Left lung (tissue), 4 donors: ENCODE measurements at regions not wholly inside any gene's neighbourhood (a gene's known extent, or its start where the extent isn't known, plus 50 kb on each side); places are given as distances from the start of the nearest gene placed in this dataset.

Source experiments
- ATAC-seq: fragments of 200-7000 bp; cut with Tn5 transposase; one replicate; pipeline ENCODE4 v1.9.1; 2020; ENCODE audit warnings: moderate library complexity
- DNase-seq, 4 donors: peaks; one replicate each; pipeline ENCODE4 v3.0.0-alpha.2; 2013 to 2020
- H3K27ac ChIP-seq, 2 donors: fragments of 200-600 bp; sonication (generic) in 1 of 2; one replicate each; pipeline versions ENCODE4 v1.5.0 to v1.8.0; 2020 to 2021
- H3K27me3 ChIP-seq, 2 donors: fragments of 200-600 bp; sonication (generic) in 1 of 2; one replicate each; pipeline versions ENCODE4 v1.5.0 to v1.8.0; 2020 to 2021
- H3K36me3 ChIP-seq, 2 donors: fragments of 200-600 bp; sonication (generic) in 1 of 2; one replicate each; pipeline versions ENCODE4 v1.5.0 to v1.8.0; 2020 to 2021
- H3K4me1 ChIP-seq, 2 donors: fragments of 200-600 bp; one replicate each; pipeline ENCODE4 v1.8.0; 2021
- H3K4me3 ChIP-seq, 2 donors: fragments of 200-600 bp; sonication (generic) in 1 of 2; one replicate each; pipeline versions ENCODE4 v1.5.0 to v1.8.0; 2020 to 2021; ENCODE audit warnings: mild to moderate bottlenecking in 1 of 2
- H3K9me3 ChIP-seq, 2 donors: fragments of 200-600 bp; sonication (generic) in 1 of 2; one replicate each; pipeline versions ENCODE4 v1.5.0 to v1.8.0; 2020 to 2021
- intact Hi-C, 2 donors: fragments of 100-400 bp; cut with DNase I; formaldehyde crosslinking; loops; one replicate each; pipeline versions ENCODE4 v1.11.2 to v1.14.2; 2022
- TF ChIP-seq, protein P1 (sequence below), 2 donors: fragments of 200-600 bp; sonication (generic) in 1 of 2; IDR thresholded peaks; one replicate each; pipeline versions ENCODE4 v1.5.0 to v1.8.0; 2021; ENCODE audit warnings: antibody characterized with exemption in 2 of 2
- donor health status: DM: no; HTN: yes; CAD: no.
- donor health status: DM: no; HTN: no; CAD: no.

DNA sequence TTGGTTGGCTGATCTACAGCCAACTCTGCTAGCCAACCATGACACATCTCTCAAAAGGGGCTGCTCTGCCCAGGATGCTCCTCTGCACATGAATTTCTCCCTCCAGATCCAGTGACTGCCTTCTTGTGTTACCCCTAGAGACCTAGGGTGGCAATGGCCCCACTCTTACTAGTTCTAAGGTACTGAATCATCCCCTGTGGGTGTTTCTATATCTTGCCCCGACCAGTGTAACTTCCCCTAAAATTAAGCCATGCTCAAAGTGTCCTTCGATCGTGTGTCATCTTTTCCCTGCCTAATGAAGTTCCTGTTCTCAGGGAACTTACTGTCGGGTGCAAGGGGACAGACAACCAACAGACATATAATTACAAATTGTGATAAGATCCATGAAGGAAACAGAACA lies 113.3 kb downstream of the FAM76B start:
- DNase-seq (no peak), ATAC-seq (no peak)
- TF ChIP-seq, protein P1, sequence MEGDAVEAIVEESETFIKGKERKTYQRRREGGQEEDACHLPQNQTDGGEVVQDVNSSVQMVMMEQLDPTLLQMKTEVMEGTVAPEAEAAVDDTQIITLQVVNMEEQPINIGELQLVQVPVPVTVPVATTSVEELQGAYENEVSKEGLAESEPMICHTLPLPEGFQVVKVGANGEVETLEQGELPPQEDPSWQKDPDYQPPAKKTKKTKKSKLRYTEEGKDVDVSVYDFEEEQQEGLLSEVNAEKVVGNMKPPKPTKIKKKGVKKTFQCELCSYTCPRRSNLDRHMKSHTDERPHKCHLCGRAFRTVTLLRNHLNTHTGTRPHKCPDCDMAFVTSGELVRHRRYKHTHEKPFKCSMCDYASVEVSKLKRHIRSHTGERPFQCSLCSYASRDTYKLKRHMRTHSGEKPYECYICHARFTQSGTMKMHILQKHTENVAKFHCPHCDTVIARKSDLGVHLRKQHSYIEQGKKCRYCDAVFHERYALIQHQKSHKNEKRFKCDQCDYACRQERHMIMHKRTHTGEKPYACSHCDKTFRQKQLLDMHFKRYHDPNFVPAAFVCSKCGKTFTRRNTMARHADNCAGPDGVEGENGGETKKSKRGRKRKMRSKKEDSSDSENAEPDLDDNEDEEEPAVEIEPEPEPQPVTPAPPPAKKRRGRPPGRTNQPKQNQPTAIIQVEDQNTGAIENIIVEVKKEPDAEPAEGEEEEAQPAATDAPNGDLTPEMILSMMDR (IDR thresholded peaks at IDR 0.05): no peak
- Histone ChIP-seq H3K27ac (no peak overlapping the region), H3K36me3 (no peaks in the 10 kb centered on the region), H3K27me3 (no peaks in the 10 kb centered on the region), H3K4me3 (no peak overlapping the region), H3K4me1 (peaks cover 13% of the 10 kb centered on the region in 2 donors), H3K9me3 (no peaks in the 10 kb centered on the region)
- intact Hi-C loops: no loop called here

DNA sequence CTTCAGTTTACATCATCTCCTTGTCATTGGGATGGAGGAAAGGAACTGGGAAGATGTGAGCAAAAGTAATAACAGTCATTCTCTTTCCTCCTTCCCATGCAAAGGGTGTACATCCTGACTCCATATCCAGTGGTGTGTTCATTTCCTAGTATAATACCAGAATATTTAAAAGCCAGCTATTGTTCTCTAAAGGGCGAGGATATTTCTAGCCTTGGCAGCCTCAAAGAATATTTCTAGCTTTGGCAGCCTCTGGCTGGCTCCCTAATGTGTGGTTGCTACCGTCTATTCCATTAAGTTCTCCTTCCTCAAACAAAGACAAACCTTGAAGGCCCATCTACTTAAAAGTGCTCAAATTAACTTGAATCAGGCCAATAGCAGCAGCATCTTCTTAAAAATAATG lies 114.0 kb downstream of the FAM76B start:
- Histone ChIP-seq H3K4me1 (peaks cover 7 to 8% of the 10 kb centered on the region in 2 donors), H3K27me3 (no peaks in the 10 kb centered on the region), H3K27ac (no peak overlapping the region), H3K4me3 (no peak overlapping the region), H3K9me3 (no peaks in the 10 kb centered on the region), H3K36me3 (no peaks in the 10 kb centered on the region)
- ATAC-seq (no peak), DNase-seq (no peak)
- intact Hi-C loops: no loop called here
- TF ChIP-seq, protein P1 (IDR thresholded peaks at IDR 0.05): no peak

DNA sequence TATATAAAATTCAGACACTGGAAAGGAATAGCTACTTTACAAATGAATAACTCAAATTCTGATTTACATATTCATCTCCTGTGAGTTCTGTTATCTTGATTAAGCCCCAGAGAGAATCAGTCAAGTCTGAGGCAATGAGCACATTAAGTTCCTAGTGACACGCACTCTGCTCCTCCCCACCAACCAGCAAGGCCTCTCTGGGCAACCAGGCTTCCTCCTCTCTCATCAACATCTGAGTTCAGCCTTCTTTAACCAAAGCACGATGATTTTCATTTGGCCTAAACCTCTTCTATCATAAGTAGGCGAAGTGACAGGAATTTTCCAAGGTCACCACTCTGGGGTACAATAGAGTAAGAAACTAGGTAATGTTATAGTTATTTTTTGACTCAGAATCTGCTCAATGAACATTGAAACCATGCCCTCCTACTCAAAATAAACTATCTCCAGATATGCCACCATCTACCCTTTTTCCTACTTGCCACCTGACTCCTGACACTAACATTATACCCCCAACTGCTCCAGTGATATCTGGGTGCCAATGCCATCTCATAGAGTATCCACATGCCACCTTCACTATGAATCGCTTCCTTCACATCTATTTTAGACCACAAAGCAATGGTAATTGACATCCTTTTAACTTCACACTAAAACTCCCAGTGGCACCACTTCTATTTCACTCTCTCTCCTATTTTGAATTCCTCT lies 114.8 kb downstream of the FAM76B start:
- Histone ChIP-seq H3K27ac (no peak overlapping the region), H3K27me3 (no peaks in the 10 kb centered on the region), H3K4me1 (peaks cover 0 to 2% of the 10 kb centered on the region in 2 donors), H3K4me3 (no peak overlapping the region), H3K36me3 (no peaks in the 10 kb centered on the region), H3K9me3 (no peaks in the 10 kb centered on the region)
- no peak for DNase-seq
- intact Hi-C loops: no loop called here
- ATAC-seq: no peak
- TF ChIP-seq, protein P1 (IDR thresholded peaks at IDR 0.05): no peak

DNA sequence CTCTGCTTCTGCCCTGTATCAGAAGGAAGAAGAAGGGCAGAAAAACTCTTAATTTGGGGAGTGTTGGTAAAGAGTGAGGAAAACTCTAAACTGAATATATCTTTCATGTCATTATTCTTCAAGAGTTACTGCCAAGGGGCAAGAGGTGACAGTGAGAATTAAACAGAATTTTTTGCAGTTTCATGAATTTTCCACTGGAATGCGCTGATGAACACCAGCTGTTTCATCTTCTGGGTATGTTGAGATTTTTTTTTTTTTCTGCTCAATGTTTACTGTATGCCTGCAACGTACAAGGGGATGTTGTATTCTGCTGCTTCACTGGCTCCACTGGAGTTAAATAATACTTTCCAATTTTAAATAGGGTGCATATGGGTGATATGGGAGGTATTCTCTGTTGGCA lies 117.8 kb downstream of the FAM76B start:
- no peak overlapping the region for H3K27ac ChIP-seq
- peak in 2 of 4 donors; percentile 83 to 89 for DNase-seq

DNA sequence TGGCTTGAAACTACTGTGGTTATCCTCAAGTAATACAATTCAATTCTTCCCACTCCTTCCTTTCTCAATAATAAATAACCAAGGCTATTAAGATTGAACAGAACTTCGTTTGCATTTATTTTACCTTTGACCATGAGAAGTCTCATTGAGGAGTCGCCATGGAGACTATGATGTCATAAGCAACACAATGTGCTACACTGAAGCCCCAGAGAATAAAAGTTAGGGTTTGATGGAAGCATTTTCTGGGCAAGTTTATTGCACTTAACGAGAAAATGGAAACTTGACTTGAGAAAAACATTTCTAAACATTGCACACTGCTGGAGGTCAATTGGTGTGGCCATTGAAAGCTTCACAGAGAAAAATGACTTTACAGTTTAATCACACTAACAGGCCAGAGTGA lies 121.5 kb downstream of the FAM76B start:
- H3K4me3 ChIP-seq: no peak overlapping the region
- H3K27me3 ChIP-seq: no peaks in the 10 kb centered on the region
- DNase-seq (no peak), ATAC-seq (no peak)
- no peak overlapping the region for H3K27ac ChIP-seq
- H3K4me1 ChIP-seq: no peaks in the 10 kb centered on the region
- no peaks in the 10 kb centered on the region for H3K9me3 ChIP-seq
- no peaks in the 10 kb centered on the region for H3K36me3 ChIP-seq
- TF ChIP-seq, protein P1 (IDR thresholded peaks at IDR 0.05): no peak
- intact Hi-C loops: no loop called here

More for the DNA sequence above, 117.8 kb downstream of the FAM76B start:
- no peaks in the 10 kb centered on the region for H3K27me3 ChIP-seq
- H3K9me3 ChIP-seq: no peaks in the 10 kb centered on the region
- intact Hi-C loops: no loop called here
- no peaks in the 10 kb centered on the region for H3K36me3 ChIP-seq
- TF ChIP-seq, protein P1 (IDR thresholded peaks at IDR 0.05): no peak
- ATAC-seq: peak; percentile 35
- H3K4me3 ChIP-seq: no peak overlapping the region
- H3K4me1 ChIP-seq: no peaks in the 10 kb centered on the region
